ENCODE measurements at regions not wholly inside any gene's neighbourhood (a gene's known extent, or its start where the extent isn't known, plus 50 kb on each side); places are given as distances from the start of the nearest gene placed in this dataset.

DNA sequence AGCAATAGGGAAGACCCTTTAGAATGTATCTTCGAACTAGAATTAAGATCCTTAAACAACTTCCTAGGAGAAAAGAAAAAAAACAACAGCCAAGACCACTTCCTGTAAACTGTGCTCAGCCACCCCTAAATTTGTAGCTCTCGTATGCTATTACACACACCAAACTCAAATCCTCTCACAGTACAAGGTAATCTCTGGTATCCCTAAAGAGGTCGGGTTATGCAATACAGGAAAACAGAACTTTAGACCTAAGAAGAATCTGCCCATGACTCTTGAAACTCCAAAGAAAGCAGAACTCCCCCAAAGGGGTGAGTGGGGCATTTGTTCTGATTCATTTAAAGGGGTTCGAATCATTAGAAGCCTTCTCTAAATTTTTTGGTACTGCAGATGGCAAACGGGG lies 170.9 kb upstream of the CASK start:
- no peak for TF ChIP-seq CTCF (IDR thresholded peaks at IDR 0.05)
- no peak for TF ChIP-seq POLR2A (IDR thresholded peaks at IDR 0.05)
